ENCODE measurements at regions not wholly inside any gene's neighbourhood (a gene's known extent, or its start where the extent isn't known, plus 50 kb on each side); places are given as distances from the start of the nearest gene placed in this dataset.

DNA sequence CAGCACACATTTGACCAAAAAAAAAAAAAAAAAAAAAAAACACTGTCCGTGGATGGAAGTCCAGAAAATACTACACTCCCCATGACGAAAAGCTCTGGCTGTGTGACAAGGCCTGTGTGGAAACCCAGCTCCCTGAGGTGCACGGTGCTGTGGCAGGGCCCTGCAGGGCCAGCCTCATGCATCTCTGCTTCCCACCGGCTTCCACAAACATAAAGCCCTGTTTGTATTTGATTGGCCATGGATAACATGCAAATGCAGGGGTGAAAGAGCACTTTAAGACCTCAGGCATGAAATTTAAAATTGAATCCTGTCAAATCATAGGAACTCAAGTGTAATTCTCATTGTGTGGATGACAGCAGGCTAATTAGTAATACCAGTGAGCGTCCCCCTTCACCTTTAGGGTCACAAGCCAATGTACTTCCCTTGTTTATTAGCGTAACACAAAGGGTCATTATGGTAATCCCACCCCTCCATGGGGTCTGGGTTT is 757.2 kb downstream of the GALR1 start:
- no peak for DNase-seq (ENCODE audit: low read depth)
- TF ChIP-seq, protein P1, sequence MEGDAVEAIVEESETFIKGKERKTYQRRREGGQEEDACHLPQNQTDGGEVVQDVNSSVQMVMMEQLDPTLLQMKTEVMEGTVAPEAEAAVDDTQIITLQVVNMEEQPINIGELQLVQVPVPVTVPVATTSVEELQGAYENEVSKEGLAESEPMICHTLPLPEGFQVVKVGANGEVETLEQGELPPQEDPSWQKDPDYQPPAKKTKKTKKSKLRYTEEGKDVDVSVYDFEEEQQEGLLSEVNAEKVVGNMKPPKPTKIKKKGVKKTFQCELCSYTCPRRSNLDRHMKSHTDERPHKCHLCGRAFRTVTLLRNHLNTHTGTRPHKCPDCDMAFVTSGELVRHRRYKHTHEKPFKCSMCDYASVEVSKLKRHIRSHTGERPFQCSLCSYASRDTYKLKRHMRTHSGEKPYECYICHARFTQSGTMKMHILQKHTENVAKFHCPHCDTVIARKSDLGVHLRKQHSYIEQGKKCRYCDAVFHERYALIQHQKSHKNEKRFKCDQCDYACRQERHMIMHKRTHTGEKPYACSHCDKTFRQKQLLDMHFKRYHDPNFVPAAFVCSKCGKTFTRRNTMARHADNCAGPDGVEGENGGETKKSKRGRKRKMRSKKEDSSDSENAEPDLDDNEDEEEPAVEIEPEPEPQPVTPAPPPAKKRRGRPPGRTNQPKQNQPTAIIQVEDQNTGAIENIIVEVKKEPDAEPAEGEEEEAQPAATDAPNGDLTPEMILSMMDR (IDR thresholded peaks at IDR 0.05; ENCODE audit: low read length, missing control alignments): no peak
- H3K4me3 ChIP-seq (replicated peaks; ENCODE audit: low read depth, low read length): no peak overlapping the region

DNA sequence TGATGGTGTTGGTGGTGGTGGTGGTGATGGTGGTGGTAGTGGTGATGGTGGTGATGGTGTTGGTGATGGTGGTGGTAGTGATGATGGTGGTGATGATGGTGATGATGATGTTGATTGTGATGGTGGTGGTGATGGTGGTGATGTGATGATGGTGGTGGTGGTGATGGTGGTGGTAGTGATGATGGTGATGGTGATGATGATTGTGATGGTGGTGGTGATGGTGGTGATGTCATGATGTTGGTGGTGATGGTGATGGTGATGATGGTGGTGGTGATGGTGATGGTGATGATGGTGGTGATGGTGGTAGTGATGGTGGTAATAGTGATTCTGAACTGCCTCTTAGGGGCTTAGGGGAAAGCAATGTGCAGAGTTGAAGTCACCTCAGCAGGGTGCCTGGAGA is 760.7 kb downstream of the GALR1 start:
- no peak overlapping the region for H3K4me3 ChIP-seq (replicated peaks; ENCODE audit: low read depth, low read length)
- TF ChIP-seq, protein P1 (IDR thresholded peaks at IDR 0.05; ENCODE audit: low read length, missing control alignments): no peak
- no peak for DNase-seq (ENCODE audit: low read depth)

DNA sequence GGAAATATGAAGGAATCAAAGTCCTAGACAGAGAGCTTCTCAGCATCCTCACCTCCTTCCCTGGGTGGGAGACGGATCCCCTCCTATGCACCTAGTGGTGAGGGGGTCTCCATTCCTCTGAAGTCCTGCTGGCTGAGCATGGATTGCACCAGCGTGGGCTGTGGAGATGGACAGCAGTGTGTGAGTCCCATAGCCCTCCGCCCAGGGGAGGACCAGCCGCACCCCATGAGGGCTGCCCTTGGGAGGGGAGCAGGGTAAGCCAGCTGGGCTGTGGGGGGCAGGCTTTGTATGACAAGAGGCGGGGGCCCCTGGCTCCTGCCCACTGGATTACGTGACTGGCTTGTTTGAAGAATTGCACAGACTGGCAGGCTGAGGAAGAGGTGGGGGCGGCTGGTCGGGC is 768.2 kb downstream of the GALR1 start:
- TF ChIP-seq, protein P1 (IDR thresholded peaks at IDR 0.05; ENCODE audit: low read length, missing control alignments): no peak
- DNase-seq (ENCODE audit: low read depth): no peak
- H3K4me3 ChIP-seq (replicated peaks; ENCODE audit: low read depth, low read length): no peak overlapping the region

GRCh38 chr18:78021196-78021595 is 771.5 kb downstream of the GALR1 start:
- no peak overlapping the region for H3K4me3 ChIP-seq (replicated peaks; ENCODE audit: low read depth, low read length)
- DNase-seq (ENCODE audit: low read depth): no peak
- TF ChIP-seq, protein P1 (IDR thresholded peaks at IDR 0.05; ENCODE audit: low read length, missing control alignments): no peak

DNA sequence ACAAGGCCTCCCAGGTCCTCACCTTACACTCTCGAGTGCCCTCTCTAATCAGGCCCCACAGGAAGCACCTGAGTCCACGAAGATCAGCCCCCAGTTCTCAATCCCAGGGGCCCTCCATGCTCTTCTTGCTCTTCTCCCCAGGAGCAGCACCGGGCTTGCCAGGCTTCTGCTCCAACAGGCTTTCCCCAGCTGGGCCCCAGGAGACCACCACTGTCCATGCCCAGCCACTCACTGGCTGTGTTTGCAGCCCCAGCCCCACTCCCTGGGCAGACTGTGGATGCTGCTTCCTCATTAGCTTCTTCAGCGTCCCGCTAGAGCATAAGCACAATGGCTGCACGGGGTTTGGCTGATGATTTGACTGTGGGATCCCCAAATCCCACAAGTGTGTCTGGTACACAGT is 781.9 kb downstream of the GALR1 start:
- no peak overlapping the region for H3K4me3 ChIP-seq (replicated peaks; ENCODE audit: low read depth, low read length)
- DNase-seq (ENCODE audit: low read depth): no peak
- TF ChIP-seq, protein P1 (IDR thresholded peaks at IDR 0.05; ENCODE audit: low read length, missing control alignments): no peak

DNA sequence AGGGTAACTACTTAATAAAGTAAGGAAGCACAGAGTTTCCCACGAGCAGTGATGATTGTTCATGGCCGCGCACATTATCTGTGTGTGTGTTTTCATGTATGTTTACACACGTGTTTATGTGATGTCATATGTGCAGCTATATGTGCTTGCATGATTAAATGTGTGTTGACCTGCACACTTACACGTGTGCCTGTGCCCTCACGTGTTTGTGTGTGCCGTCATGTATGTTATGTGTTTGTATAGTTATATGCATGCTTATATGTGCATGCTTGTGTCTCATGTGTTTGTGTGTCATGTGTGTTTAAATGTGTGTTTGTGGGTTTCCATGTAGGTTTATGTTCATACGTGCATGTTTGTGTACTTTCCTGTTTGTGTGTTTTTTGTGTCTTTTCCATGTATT is 782.3 kb downstream of the GALR1 start:
- no peak for DNase-seq (ENCODE audit: low read depth)
- TF ChIP-seq, protein P1 (IDR thresholded peaks at IDR 0.05; ENCODE audit: low read length, missing control alignments): no peak
- H3K4me3 ChIP-seq (replicated peaks; ENCODE audit: low read depth, low read length): no peak overlapping the region

GRCh38 chr18:78032574-78032973 is 782.9 kb downstream of the GALR1 start:
- TF ChIP-seq, protein P1 (IDR thresholded peaks at IDR 0.05; ENCODE audit: low read length, missing control alignments): no peak
- DNase-seq (ENCODE audit: low read depth): no peak
- H3K4me3 ChIP-seq (replicated peaks; ENCODE audit: low read depth, low read length): no peak overlapping the region

All from fibroblast of pulmonary artery (primary cell).